K562 (cell line): ENCODE measurements at regions not wholly inside any gene's neighbourhood (a gene's known extent, or its start where the extent isn't known, plus 50 kb on each side); places are given as distances from the start of the nearest gene placed in this dataset.

Experiments used
- ATAC-seq: fragments of 200-7000 bp; cut with Tn5 transposase; 3 replicates; pipeline ENCODE4 v1.9.1; 2020; ENCODE audit warnings: moderate library complexity
- BruUV-seq: library from RNA; stranded (reverse); fragments of 400-500 nt; replicated peaks from 2 replicates; lab custom pipeline; 2021; lab: Mats Ljungman, UMichigan
- CTCF ChIA-PET: fragments of 300-600 bp; formaldehyde crosslinking; extraction: SDS; loops from one replicate; lab custom pipeline; 2021; ENCODE audit warnings: low intra/inter-chr PET ratio; lab: Yijun Ruan, JAX
- POLR2A ChIA-PET: fragments of 300-600, 350-650 bp; sonication (Branson Sonifier 250); formaldehyde crosslinking; extraction: SDS; loops from one replicate; lab custom pipeline; 2021; ENCODE audit warnings: antibody characterized with exemption, inconsistent platforms; lab: Yijun Ruan, JAX
- DNase-seq, 4 experiments: peaks; one replicate each; pipeline versions ENCODE4 v3.0.0 to v3.0.0-alpha.2; 2011 to 2018; ENCODE audit warnings: low spot score in 3 of 4, mixed read lengths in 3 of 4; ENCODE audit errors: extremely low read depth in 1 of 4
- FAIRE-seq: peaks from 2 replicates; lab custom pipeline; 2011; peaks lifted over from hg19 to GRCh38; lab: Jason Lieb, UNC
- H2AFZ ChIP-seq: 2 replicates; pipeline ENCODE4 v1.6.0; 2011; ENCODE audit warnings: low read depth, low read length, control low read depth, inconsistent platforms
- H3K27ac ChIP-seq: fragments of 200-600 bp; 3 replicates; pipeline ENCODE4 v1.8.0; 2011; ENCODE audit warnings: low read depth, mild to moderate bottlenecking, control low read depth, inconsistent platforms, low read length, moderate library complexity, mixed read lengths; ENCODE audit errors: extremely low read depth
- H3K27me3 ChIP-seq, 2 experiments: fragments of 300-600 bp in 1 of 2; 2 replicates in 1 of 2; 3 replicates in 1 of 2; pipeline versions ENCODE4 v1.6.0 to v1.8.0; 2011; ENCODE audit warnings: inconsistent platforms in 2 of 2, low read length in 2 of 2, mild to moderate bottlenecking in 1 of 2, mixed read lengths in 1 of 2, moderate library complexity in 1 of 2; ENCODE audit not compliant: control insufficient read depth in 2 of 2, insufficient read depth in 2 of 2
- H3K36me3 ChIP-seq: fragments of 300-600 bp; 3 replicates; pipeline ENCODE4 v1.8.0; 2011; ENCODE audit warnings: mild to moderate bottlenecking, low read length, inconsistent platforms; ENCODE audit not compliant: control insufficient read depth, insufficient read depth
- H3K4me1 ChIP-seq, 2 experiments: fragments of 200-600 bp in 1 of 2; replicated peaks in 1 of 2; 2 replicates in 1 of 2; 3 replicates in 1 of 2; pipeline versions ENCODE4 v1.5.1 to v1.8.0; 2011; ENCODE audit warnings: inconsistent platforms in 2 of 2, low read length in 2 of 2, mild to moderate bottlenecking in 1 of 2, mixed read lengths in 1 of 2, moderate library complexity in 1 of 2; ENCODE audit not compliant: control insufficient read depth in 2 of 2, insufficient read depth in 2 of 2
- H3K4me2 ChIP-seq: 2 replicates; pipeline ENCODE4 v1.6.1; 2011; ENCODE audit warnings: low read length, control low read depth, inconsistent platforms, mixed read lengths; ENCODE audit not compliant: insufficient read depth
- H3K4me3 ChIP-seq: fragments of 200-600 bp; sonication (generic), shearing (Covaris generic); 2 replicates; pipeline ENCODE4 v1.5.1; 2016; ENCODE audit warnings: control low read depth, inconsistent platforms
- H3K79me2 ChIP-seq: fragments of 200-600 bp; 3 replicates; pipeline ENCODE4 v1.8.0; 2011; ENCODE audit warnings: low read length, inconsistent platforms; ENCODE audit not compliant: control insufficient read depth, insufficient read depth
- H3K9ac ChIP-seq, 2 experiments: 2 replicates each; pipeline versions ENCODE4 v1.6.0 to v1.6.1; 2011; ENCODE audit warnings: low read depth in 2 of 2, low read length in 2 of 2, control low read depth in 1 of 2, inconsistent platforms in 1 of 2, mild to moderate bottlenecking in 1 of 2, mixed read lengths in 1 of 2; ENCODE audit not compliant: insufficient read depth in 1 of 2
- H3K9me1 ChIP-seq: one replicate; pipeline ENCODE4 v1.6.0; 2011; ENCODE audit warnings: inconsistent platforms, mild to moderate bottlenecking, low read length, moderate library complexity; ENCODE audit not compliant: control insufficient read depth, insufficient read depth
- H3K9me3 ChIP-seq: replicated peaks from 2 replicates; pipeline ENCODE4 v1.5.1; 2011; ENCODE audit warnings: low read depth, low read length, inconsistent platforms; ENCODE audit not compliant: control insufficient read depth, insufficient read depth
- H4K20me1 ChIP-seq: replicated peaks from 2 replicates; pipeline ENCODE4 v1.6.1; 2011; ENCODE audit warnings: low read length, inconsistent platforms, mixed read lengths; ENCODE audit not compliant: control insufficient read depth, insufficient read depth
- EZH2 ChIP-seq: IDR thresholded peaks from 2 replicates; pipeline ENCODE4 v1.6.1; 2012; ENCODE audit warnings: low read depth, mild to moderate bottlenecking, inconsistent platforms, low read length, borderline replicate concordance
- FOS ChIP-seq: IDR thresholded peaks from 3 replicates; pipeline ENCODE4 v1.6.1; 2011; ENCODE audit not compliant: insufficient read length; ENCODE audit errors: extremely low read depth
- HOMEZ ChIP-seq: fragments of 250-450 bp; sonication (Bioruptor Pico); IDR thresholded peaks from 2 replicates; pipeline ENCODE4 v1.4.0; 2020; ENCODE audit warnings: mild to moderate bottlenecking, moderate library complexity
- SMAD3 ChIP-seq: fragments of 450-650 bp; formaldehyde crosslinking; conservative IDR thresholded peaks from 2 replicates; pipeline ENCODE4 v1.4.0; 2020; ENCODE audit warnings: mild to moderate bottlenecking
- STAT6 ChIP-seq: sonication (generic); formaldehyde crosslinking; IDR thresholded peaks from 2 replicates; pipeline ENCODE4 v1.8.1; 2023; ENCODE audit warnings: mild to moderate bottlenecking, missing genetic modification reagents
- U2AF2 ChIP-seq: fragments of 200-400 bp; formaldehyde crosslinking; optimal IDR thresholded peaks from 2 replicates; pipeline ENCODE3; 2017; ENCODE audit warnings: low read depth, mild to moderate bottlenecking, low read length
- ZFX ChIP-seq: sonication (generic); formaldehyde crosslinking; IDR thresholded peaks from 2 replicates; pipeline ENCODE4 v1.8.0; 2022; ENCODE audit warnings: mild to moderate bottlenecking, missing genetic modification reagents, moderate library complexity
- ZNF316 ChIP-seq: fragments of 450-650 bp; IDR thresholded peaks from 2 replicates; pipeline ENCODE4 v1.6.1; 2016
- ZNF79 ChIP-seq: fragments of 250-450 bp; sonication (Bioruptor Pico); IDR thresholded peaks from 2 replicates; pipeline ENCODE4 v1.4.0; 2020; ENCODE audit warnings: low read depth, mild to moderate bottlenecking, moderate library complexity
- WGBS: fragments of 100-300 bp; shearing (Covaris generic); methylation state at CpG from one replicate; pipeline ENCODE4 v1.1.6; 2016; ENCODE audit warnings: low coverage, mixed read lengths; ENCODE audit not compliant: insufficient coverage; ENCODE audit errors: missing lambda C conversion rate; 5-methylcytosine and 5-hydroxymethylcytosine counted together
- in situ Hi-C: fragments of 300-500 bp; cut with MboI; formaldehyde crosslinking; loops from 4 replicates; pipeline ENCODE4 v1.15.0; 2018; ENCODE audit warnings: inconsistent platforms, mixed read lengths
- intact Hi-C: fragments of 100-400 bp; cut with micrococcal nuclease; formaldehyde crosslinking; loops from 2 replicates; pipeline ENCODE4 v1.14.2; 2022

- H4K20me1 ChIP-seq, result no peaks in the 10 kb centered on the region
- peaks cover 13% of the 10 kb centered on the region for H3K9me3 ChIP-seq
- H3K4me1 ChIP-seq, result no peaks in the 10 kb centered on the region
- no peaks in the 10 kb centered on the region for H3K79me2 ChIP-seq
- in situ Hi-C loops (no loop called here), intact Hi-C loops (no loop called here)
- no peaks in the 10 kb centered on the region for H3K36me3 ChIP-seq
- no peaks in the 10 kb centered on the region for H3K27me3 ChIP-seq
- DNase-seq (no peak), FAIRE-seq (no peak), ATAC-seq (no peak)
- ChIA-PET CTCF (no interaction called here), POLR2A (no interaction called here)
- no peak overlapping the region for H3K4me2 ChIP-seq
- no peak overlapping the region for H3K9ac ChIP-seq
- H3K27ac ChIP-seq, result no peak overlapping the region
- no TSS peak for BruUV-seq
- WGBS, result 0% methylated on average over 1 of the region's 1 CpG
- TF ChIP-seq ZFX (no peak), ZNF79 (CRISPR knock-in tag) (no peak), HOMEZ (no peak), EZH2 (no peak), FOS (no peak), SMAD3 (CRISPR knock-in tag) (no peak), U2AF2 (no peak), STAT6 (CRISPR knock-in tag) (no peak), ZNF316 (no peak)
- no peak overlapping the region for H3K4me3 ChIP-seq
- H3K9me1 ChIP-seq, result no peaks in the 10 kb centered on the region
- no peak overlapping the region for H2AFZ ChIP-seq
Observed at GRCh38 chr2:12222554-12222953, 476.1 kb downstream of the LPIN1 start.
